PFSK-1 (cell line): ENCODE measurements at regions not wholly inside any gene's neighbourhood (a gene's known extent, or its start where the extent isn't known, plus 50 kb on each side); places are given as distances from the start of the nearest gene placed in this dataset.

Source experiments
- POLR2AphosphoS5 ChIP-seq: IDR thresholded peaks from 2 replicates; pipeline ENCODE4 v1.6.1; 2012; ENCODE audit warnings: low read depth, mild to moderate bottlenecking, control low read depth, low read length, moderate library complexity
- REST ChIP-seq, 2 experiments: IDR thresholded peaks; 2 replicates each; pipeline versions ENCODE4 v1.6.1 to v1.8.0; 2011 to 2012; ENCODE audit warnings: low read depth in 2 of 2, low read length in 2 of 2, control low read depth in 1 of 2, inconsistent platforms in 1 of 2, mild to moderate bottlenecking in 1 of 2, moderate library complexity in 1 of 2; ENCODE audit not compliant: insufficient read depth in 1 of 2
- SIN3A ChIP-seq: IDR thresholded peaks from 2 replicates; pipeline ENCODE4 v1.6.1; 2012; ENCODE audit warnings: mild to moderate bottlenecking, low read length, moderate library complexity, borderline replicate concordance; ENCODE audit not compliant: insufficient read depth
- TAF1 ChIP-seq: IDR thresholded peaks from 2 replicates; pipeline ENCODE4 v1.6.1; 2012; ENCODE audit warnings: low read length, control low read depth, borderline replicate concordance; ENCODE audit not compliant: insufficient read depth

- TF ChIP-seq POLR2AphosphoS5 = no peak
- no peak for TF ChIP-seq TAF1
- no peak for TF ChIP-seq REST (IDR thresholded peaks at IDR 0.05; ENCODE audit: insufficient read depth in 1 of 2, low read depth in 2 of 2, low read length in 2 of 2)
- no peak for TF ChIP-seq SIN3A
Measured at GRCh38 chr10:110436554-110437350, 61.0 kb upstream of the DUSP5 start.
